Adrenal gland (tissue), 9 donors: ENCODE measurements at regions not wholly inside any gene's neighbourhood (a gene's known extent, or its start where the extent isn't known, plus 50 kb on each side); places are given as distances from the start of the nearest gene placed in this dataset.

Source experiments
- DNase-seq, 7 donors: peaks; one replicate each; pipeline ENCODE4 v3.0.0-alpha.2; 2019 to 2020
- H3K27ac ChIP-seq, 5 donors: fragments of 200-600 bp; sonication (generic) in 4 of 5; 1 replicate in 3 of 5; 2 replicates in 2 of 5; pipeline versions ENCODE4 v1.5.1 to v1.8.0; 2016 to 2020; ENCODE audit warnings: mild to moderate bottlenecking in 1 of 5
- H3K27me3 ChIP-seq: fragments of 200-600 bp; 2 replicates; pipeline ENCODE4 v1.8.0; 2021
- H3K36me3 ChIP-seq, 2 donors: fragments of 200-600 bp; replicated peaks in 1 of 2; 1 replicate in 1 of 2; 2 replicates in 1 of 2; pipeline versions ENCODE4 v1.5.1 to v1.8.0; 2018 to 2022
- H3K4me1 ChIP-seq, 2 donors: fragments of 200-600 bp; replicated peaks in 1 of 2; 1 replicate in 1 of 2; 2 replicates in 1 of 2; pipeline versions ENCODE4 v1.5.1 to v1.8.0; 2018 to 2021
- H3K4me3 ChIP-seq, 4 donors: fragments of 200-600 bp; sonication (generic) in 3 of 4; one replicate each; pipeline ENCODE4 v1.5.1; 2016 to 2018
- H3K9me3 ChIP-seq, 3 donors: fragments of 200-600 bp; sonication (generic) in 1 of 3; replicated peaks in 1 of 3; 1 replicate in 2 of 3; 2 replicates in 1 of 3; pipeline versions ENCODE4 v1.5.1 to v1.8.0; 2016 to 2021
- POLR2A ChIP-seq, 2 donors: fragments of 450-650 bp; IDR thresholded peaks; one replicate each; pipeline ENCODE4 v1.6.1; 2017; ENCODE audit warnings: antibody characterized with exemption in 2 of 2, mild to moderate bottlenecking in 2 of 2, moderate library complexity in 1 of 2
- WGBS, 4 donors: extraction: QIAGEN DNeasy Blood & Tissue Kit in 2 of 4; methylation state at CpG; one replicate each; pipeline versions ENCODE4 v1.1.5 to v1.1.7; 2013 to 2017; 5-methylcytosine and 5-hydroxymethylcytosine counted together
- intact Hi-C, 2 donors: fragments of 100-400 bp; cut with DNase I; formaldehyde crosslinking; loops; one replicate each; pipeline versions ENCODE4 v1.14.1 to v1.15.0; 2022 to 2023
- TF ChIP-seq, protein P1 (sequence below), 6 experiments: fragments of 450-650 bp in 4 of 6; fragments of 200-600 bp in 2 of 6; sonication (generic) in 1 of 6; IDR thresholded peaks; 1 replicate in 5 of 6; 2 replicates in 1 of 6; pipeline versions ENCODE4 v1.5.1 to v1.8.0; 2016 to 2021; ENCODE audit warnings: antibody characterized with exemption in 6 of 6, mild to moderate bottlenecking in 2 of 6, moderate library complexity in 1 of 6
- donor health status: healthy with polysubstance abuse.
- donor health status: Bipolar disorder and iron deficiency.
- donor health status: DM: yes; HTN: yes; CAD: no.
- donor health status: DM: no; HTN: no; CAD: no.
- donor health status: DM: no; HTN: no; CAD: no.

DNA sequence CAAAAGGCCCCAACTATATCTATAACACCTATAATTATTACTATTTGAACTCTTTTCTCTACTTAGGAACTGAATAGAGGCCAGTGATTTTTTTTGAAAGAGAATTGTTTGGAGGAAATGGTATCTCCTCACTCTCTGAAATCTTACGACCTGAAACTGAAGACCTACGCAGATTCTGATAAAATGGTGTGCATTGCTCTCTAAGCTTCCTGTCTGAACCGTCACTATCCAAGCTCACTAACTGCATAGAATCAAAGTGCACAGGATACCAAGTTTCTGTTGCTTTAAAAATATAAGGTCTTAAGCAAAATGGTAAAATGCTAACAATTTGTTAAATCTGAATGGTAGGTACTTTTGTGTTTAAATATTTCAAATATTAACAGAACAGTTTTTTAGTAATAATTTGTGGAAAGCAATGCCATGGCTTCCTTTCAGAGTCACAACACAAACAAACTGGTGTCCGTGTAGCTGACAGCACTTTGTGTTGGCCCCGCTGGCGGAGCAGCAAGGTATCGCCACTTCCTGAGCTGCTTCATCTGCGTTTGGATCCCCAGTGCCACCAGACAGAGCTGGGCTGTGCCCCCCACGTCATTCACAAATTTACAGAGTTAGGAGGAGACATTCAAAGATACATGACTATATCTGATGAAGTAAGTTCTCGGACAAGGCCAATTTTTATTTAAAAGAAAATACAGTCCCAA, 313.9 kb downstream of the FBXW7 start:
- 84 to 91% (median 90%) methylated on average over 10 of the region's 10 CpGs for WGBS, 4 donors
- intact Hi-C loops: no loop called here
- Histone ChIP-seq H3K4me1 (no peaks in the 10 kb centered on the region), H3K27me3 (no peaks in the 10 kb centered on the region), H3K4me3 (no peak overlapping the region), H3K36me3 (no peaks in the 10 kb centered on the region), H3K27ac (no peak overlapping the region), H3K9me3 (no peaks in the 10 kb centered on the region)
- DNase-seq: no peak
- no peak for TF ChIP-seq POLR2A (IDR thresholded peaks at IDR 0.05)
- TF ChIP-seq, protein P1, sequence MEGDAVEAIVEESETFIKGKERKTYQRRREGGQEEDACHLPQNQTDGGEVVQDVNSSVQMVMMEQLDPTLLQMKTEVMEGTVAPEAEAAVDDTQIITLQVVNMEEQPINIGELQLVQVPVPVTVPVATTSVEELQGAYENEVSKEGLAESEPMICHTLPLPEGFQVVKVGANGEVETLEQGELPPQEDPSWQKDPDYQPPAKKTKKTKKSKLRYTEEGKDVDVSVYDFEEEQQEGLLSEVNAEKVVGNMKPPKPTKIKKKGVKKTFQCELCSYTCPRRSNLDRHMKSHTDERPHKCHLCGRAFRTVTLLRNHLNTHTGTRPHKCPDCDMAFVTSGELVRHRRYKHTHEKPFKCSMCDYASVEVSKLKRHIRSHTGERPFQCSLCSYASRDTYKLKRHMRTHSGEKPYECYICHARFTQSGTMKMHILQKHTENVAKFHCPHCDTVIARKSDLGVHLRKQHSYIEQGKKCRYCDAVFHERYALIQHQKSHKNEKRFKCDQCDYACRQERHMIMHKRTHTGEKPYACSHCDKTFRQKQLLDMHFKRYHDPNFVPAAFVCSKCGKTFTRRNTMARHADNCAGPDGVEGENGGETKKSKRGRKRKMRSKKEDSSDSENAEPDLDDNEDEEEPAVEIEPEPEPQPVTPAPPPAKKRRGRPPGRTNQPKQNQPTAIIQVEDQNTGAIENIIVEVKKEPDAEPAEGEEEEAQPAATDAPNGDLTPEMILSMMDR (IDR thresholded peaks at IDR 0.05): no peak

DNA sequence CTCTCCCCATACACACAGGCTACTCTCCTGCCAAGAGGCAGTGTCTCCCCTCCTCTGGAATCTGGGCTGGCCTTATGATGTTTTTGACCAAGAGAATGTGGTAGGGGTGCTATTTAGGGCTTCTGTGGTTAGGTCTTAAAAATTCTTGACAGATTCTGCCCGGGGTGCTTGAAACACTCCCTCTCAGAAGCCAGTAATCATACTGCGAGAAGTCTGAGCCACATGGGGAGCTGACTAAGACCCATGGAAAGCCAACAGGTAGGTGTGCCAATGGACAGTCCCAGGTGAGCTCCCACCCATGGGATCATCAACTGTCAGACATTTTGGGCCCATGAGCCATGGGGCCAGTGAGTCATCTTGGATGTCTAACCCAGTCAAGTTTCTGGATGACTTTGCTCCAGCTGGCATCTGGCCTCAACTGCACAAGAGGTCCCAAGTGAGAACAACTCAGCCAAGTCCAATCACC, 315.7 kb downstream of the FBXW7 start:
- Histone ChIP-seq H3K27ac (no peak overlapping the region), H3K4me1 (no peaks in the 10 kb centered on the region), H3K9me3 (peaks cover 0 to 5% (median 4%) of the 10 kb centered on the region in 3 donors), H3K36me3 (no peaks in the 10 kb centered on the region), H3K4me3 (no peak overlapping the region), H3K27me3 (no peaks in the 10 kb centered on the region)
- DNase-seq: no peak
- intact Hi-C loops: no loop called here
- TF ChIP-seq, protein P1 (IDR thresholded peaks at IDR 0.05): no peak
- no peak for TF ChIP-seq POLR2A (IDR thresholded peaks at IDR 0.05)
- 82 to 100% (median 91%) methylated on average over 1 to 2 of the region's 2 CpGs for WGBS, 4 donors

DNA sequence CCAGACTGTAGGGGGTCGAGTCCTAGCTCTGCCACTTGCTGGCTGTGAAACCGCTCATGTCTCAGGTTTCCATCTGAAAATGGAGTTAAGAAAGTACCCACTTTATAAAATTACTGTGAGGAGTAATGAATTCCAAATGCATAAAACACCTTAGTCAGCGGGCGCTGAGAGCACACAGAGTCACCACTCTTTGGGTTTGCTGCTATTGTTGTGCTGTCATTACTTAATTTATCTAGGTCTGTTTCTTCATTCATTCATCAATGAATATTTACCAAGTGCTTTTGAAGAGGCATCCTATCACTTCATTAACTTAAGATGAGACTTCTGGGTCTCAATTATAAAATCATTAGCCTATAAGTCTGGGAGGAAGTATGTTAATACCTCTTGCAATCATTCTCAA, 317.3 kb downstream of the FBXW7 start:
- Histone ChIP-seq H3K4me1 (no peaks in the 10 kb centered on the region), H3K9me3 (peaks cover 0 to 5% (median 4%) of the 10 kb centered on the region in 3 donors), H3K4me3 (no peak overlapping the region), H3K36me3 (no peaks in the 10 kb centered on the region), H3K27me3 (no peaks in the 10 kb centered on the region), H3K27ac (no peak overlapping the region)
- WGBS, 4 donors: 81 to 92% (median 85%) methylated on average over 4 of the region's 4 CpGs
- TF ChIP-seq, protein P1 (IDR thresholded peaks at IDR 0.05): no peak
- TF ChIP-seq POLR2A (IDR thresholded peaks at IDR 0.05): no peak
- intact Hi-C loops: no loop called here
- no peak for DNase-seq

DNA sequence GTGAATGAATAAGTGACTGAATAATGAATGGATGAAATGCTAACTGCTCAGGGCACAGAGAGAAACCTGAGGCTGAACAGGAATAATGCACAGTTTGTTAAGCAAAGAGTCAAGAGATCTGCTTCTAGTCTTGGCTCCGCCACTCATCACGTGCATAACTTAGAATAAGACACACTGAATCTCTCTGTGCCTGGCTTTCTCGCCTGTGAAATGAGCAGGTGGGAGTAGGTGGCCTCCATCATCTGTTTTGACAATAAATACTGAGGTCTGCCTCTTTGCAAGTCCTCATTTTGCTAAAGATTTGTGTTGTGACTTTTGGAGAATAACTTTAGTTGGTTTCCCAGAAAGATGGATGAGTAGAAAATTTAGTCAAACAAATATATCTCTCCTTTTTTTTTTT, 318.0 kb downstream of the FBXW7 start:
- TF ChIP-seq, protein P1 (IDR thresholded peaks at IDR 0.05): no peak
- no peak for TF ChIP-seq POLR2A (IDR thresholded peaks at IDR 0.05)
- no peaks in the 10 kb centered on the region for H3K27me3 ChIP-seq
- 70 to 76% (median 71%) methylated on average over 3 of the region's 3 CpGs for WGBS, 4 donors
- H3K36me3 ChIP-seq: no peaks in the 10 kb centered on the region
- no peak overlapping the region for H3K27ac ChIP-seq
- intact Hi-C loops: no loop called here
- no peak for DNase-seq
- no peak overlapping the region for H3K4me3 ChIP-seq
- no peaks in the 10 kb centered on the region for H3K4me1 ChIP-seq
- H3K9me3 ChIP-seq: peaks cover 0 to 5% (median 4%) of the 10 kb centered on the region in 3 donors
